ENCODE measurements at regions not wholly inside any gene's neighbourhood (a gene's known extent, or its start where the extent isn't known, plus 50 kb on each side); places are given as distances from the start of the nearest gene placed in this dataset.

- DNase-seq (ENCODE audit: low read depth) = no peak
These were observed 194.9 kb downstream of the GPAM start for GRCh38 chr10:111988646-111989045.

GRCh38 chr10:111989136-111989911, 194.2 kb downstream of the GPAM start:
- DNase-seq (ENCODE audit: low read depth) = no peak

GRCh38 chr10:111990734-111991133, 192.8 kb downstream of the GPAM start:
- no peak for DNase-seq (ENCODE audit: low read depth)

- DNase-seq (ENCODE audit: low read depth) = no peak
These were observed 190.2 kb downstream of the GPAM start for GRCh38 chr10:111993321-111993720.

GRCh38 chr10:111993872-111994426, 189.6 kb downstream of the GPAM start:
- no peak for DNase-seq (ENCODE audit: low read depth)

- DNase-seq (ENCODE audit: low read depth) = no peak
These were observed 187.5 kb downstream of the GPAM start for GRCh38 chr10:111996103-111996502.

- DNase-seq (ENCODE audit: low read depth) = no peak
These were observed 184.8 kb downstream of the GPAM start for GRCh38 chr10:111998728-111999127.

- no peak for DNase-seq (ENCODE audit: low read depth)
These were observed 184.2 kb downstream of the GPAM start for GRCh38 chr10:111999205-111999914.

GRCh38 chr10:111999915-112000302, 183.7 kb downstream of the GPAM start:
- DNase-seq (ENCODE audit: low read depth) = no peak

- DNase-seq (ENCODE audit: low read depth) = no peak
These were observed 183.1 kb downstream of the GPAM start for GRCh38 chr10:112000466-112000865.

- DNase-seq (ENCODE audit: low read depth) = no peak
These were observed 181.4 kb downstream of the GPAM start for GRCh38 chr10:112002206-112002605.

GRCh38 chr10:112004075-112004474, 179.5 kb downstream of the GPAM start:
- no peak for DNase-seq (ENCODE audit: low read depth)

GRCh38 chr10:112005044-112005443, 178.5 kb downstream of the GPAM start:
- no peak for DNase-seq (ENCODE audit: low read depth)

- DNase-seq (ENCODE audit: low read depth) = no peak
These were observed 177.2 kb downstream of the GPAM start for GRCh38 chr10:112006407-112006806.

- DNase-seq (ENCODE audit: low read depth) = no peak
These were observed 176.7 kb downstream of the GPAM start for GRCh38 chr10:112006831-112007230.

GRCh38 chr10:112022196-112022595, 161.4 kb downstream of the GPAM start:
- DNase-seq (ENCODE audit: low read depth) = no peak

GRCh38 chr10:112024079-112024478, 159.5 kb downstream of the GPAM start:
- DNase-seq (ENCODE audit: low read depth) = no peak

- DNase-seq (ENCODE audit: low read depth) = no peak
These were observed 158.3 kb downstream of the GPAM start for GRCh38 chr10:112025228-112025627.

GRCh38 chr10:112026438-112026837, 157.1 kb downstream of the GPAM start:
- DNase-seq (ENCODE audit: low read depth) = no peak

GRCh38 chr10:112027731-112028280, 155.8 kb downstream of the GPAM start:
- DNase-seq (ENCODE audit: low read depth) = no peak

- DNase-seq (ENCODE audit: low read depth) = no peak
These were observed 153.1 kb downstream of the GPAM start for GRCh38 chr10:112030431-112030830.

GRCh38 chr10:112039823-112040222, 143.7 kb downstream of the GPAM start:
- no peak for DNase-seq (ENCODE audit: low read depth)

- DNase-seq (ENCODE audit: low read depth) = no peak
These were observed 142.9 kb downstream of the GPAM start for GRCh38 chr10:112040696-112041095.
